Ovary (tissue), 7 donors: ENCODE measurements at regions not wholly inside any gene's neighbourhood (a gene's known extent, or its start where the extent isn't known, plus 50 kb on each side); places are given as distances from the start of the nearest gene placed in this dataset.

ENCODE experiments used
- DNase-seq, 5 donors: peaks; one replicate each; pipeline ENCODE4 v3.0.0-alpha.2; 2019 to 2020
- H3K27ac ChIP-seq, 2 donors: fragments of 200-600 bp; one replicate each; pipeline versions ENCODE4 v1.5.1 to v1.8.0; 2019 to 2022
- H3K27me3 ChIP-seq: fragments of 200-600 bp; one replicate; pipeline ENCODE4 v1.8.0; 2022
- H3K36me3 ChIP-seq: fragments of 200-600 bp; sonication (generic); one replicate; pipeline ENCODE4 v1.5.1; 2019
- H3K4me1 ChIP-seq: one replicate; pipeline ENCODE4 v1.8.1; 2013; ENCODE audit warnings: mild to moderate bottlenecking, moderate library complexity; ENCODE audit not compliant: insufficient read depth
- H3K4me3 ChIP-seq: fragments of 200-600 bp; sonication (generic); one replicate; pipeline ENCODE4 v1.5.1; 2017
- H3K9me3 ChIP-seq, 2 donors: fragments of 200-600 bp in 1 of 2; sonication (generic) in 1 of 2; one replicate each; pipeline versions ENCODE4 v1.5.1 to v1.8.1; 2013 to 2019; ENCODE audit warnings: mild to moderate bottlenecking in 1 of 2, moderate library complexity in 1 of 2
- CTCF ChIP-seq, 3 donors: fragments of 450-650 bp in 2 of 3; fragments of 200-600 bp in 1 of 3; IDR thresholded peaks; one replicate each; pipeline versions ENCODE4 v1.5.1 to v1.8.0; 2016 to 2022; ENCODE audit warnings: antibody characterized with exemption in 3 of 3, mild to moderate bottlenecking in 1 of 3
- EP300 ChIP-seq: sonication (generic); formaldehyde crosslinking; IDR thresholded peaks from one replicate; pipeline ENCODE4 v1.6.1; 2017; ENCODE audit warnings: antibody characterized with exemption
- POLR2A ChIP-seq: fragments of 450-650 bp; IDR thresholded peaks from one replicate; pipeline ENCODE4 v1.6.1; 2017; ENCODE audit warnings: antibody characterized with exemption, mild to moderate bottlenecking, moderate library complexity
- WGBS, 3 donors: extraction: QIAGEN DNeasy Blood & Tissue Kit in 1 of 3; methylation state at CpG; one replicate each; pipeline versions ENCODE4 v1.1.5 to v1.1.7; 2013 to 2017; 5-methylcytosine and 5-hydroxymethylcytosine counted together
- intact Hi-C, 4 donors: fragments of 100-400 bp; cut with DNase I; formaldehyde crosslinking; loops; one replicate each; pipeline versions ENCODE4 v1.11.0 to v1.15.1; 2022 to 2023
- donor health status: DM: no; HTN: no; CAD: no; lungs with moderate emphysema.
- donor health status: DM: no; HTN: no; CAD: no.
- donor health status: Bipolar disorder and iron deficiency.
- donor health status: DM: no; HTN: no; CAD: no.
- donor health status: DM: yes; HTN: yes; CAD: no.

DNA sequence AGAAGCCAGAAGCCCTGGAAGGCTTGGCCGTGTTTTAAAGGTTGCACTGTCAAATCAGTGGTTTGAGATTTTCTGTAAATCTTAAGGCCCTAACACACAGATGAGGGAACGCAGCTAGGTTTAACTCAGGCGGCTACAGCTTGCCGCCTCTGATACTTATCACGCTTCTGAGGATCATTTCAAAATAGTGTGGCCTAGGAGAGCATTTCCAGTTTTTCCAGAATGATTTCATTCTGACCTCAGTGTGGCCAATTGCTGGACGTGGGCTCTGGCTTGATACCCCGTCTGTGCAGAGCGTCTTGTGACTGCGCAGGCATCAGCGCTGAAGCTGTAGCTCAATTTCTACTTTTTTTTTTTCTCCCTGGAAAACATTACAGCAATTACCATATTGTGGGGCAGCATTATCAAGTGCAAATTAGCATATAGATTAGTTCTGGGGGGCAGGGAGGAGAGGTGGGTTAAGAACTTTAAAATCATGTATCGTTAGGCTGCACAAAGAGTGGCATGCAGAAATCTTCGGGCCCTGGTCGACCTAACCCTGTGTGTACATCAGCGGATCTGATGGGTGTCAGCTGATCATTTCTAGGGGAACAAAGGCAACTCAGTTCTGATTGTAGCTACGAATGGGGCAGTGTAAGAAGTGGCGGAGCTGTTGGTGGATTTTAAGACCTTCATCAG, 105.0 kb upstream of the EEF1E1 start:
- DNase-seq, result no peak
- Histone ChIP-seq H3K4me3 (no peak overlapping the region), H3K27me3 (no peaks in the 10 kb centered on the region), H3K27ac (no peak overlapping the region), H3K36me3 (no peaks in the 10 kb centered on the region), H3K4me1 (no peaks in the 10 kb centered on the region), H3K9me3 (no peaks in the 10 kb centered on the region)
- intact Hi-C loops, result no loop called here
- no peak for TF ChIP-seq CTCF (IDR thresholded peaks at IDR 0.05)
- TF ChIP-seq POLR2A, result no peak
- no peak for TF ChIP-seq EP300
- WGBS, 3 donors, result 86 to 92% (median 88%) methylated on average over 16 of the region's 16 CpGs

GRCh38 chr6:8203337-8203736, 101.0 kb upstream of the EEF1E1 start:
- no peaks in the 10 kb centered on the region for H3K4me1 ChIP-seq
- H3K36me3 ChIP-seq, result no peaks in the 10 kb centered on the region
- no peaks in the 10 kb centered on the region for H3K9me3 ChIP-seq
- intact Hi-C loops, result no loop called here
- H3K27ac ChIP-seq, result no peak overlapping the region
- H3K4me3 ChIP-seq, result no peak overlapping the region
- WGBS, 3 donors, result 70 to 85% (median 83%) methylated on average over 5 of the region's 5 CpGs
- TF ChIP-seq CTCF (IDR thresholded peaks at IDR 0.05), result no peak
- TF ChIP-seq EP300, result no peak
- TF ChIP-seq POLR2A, result no peak
- no peaks in the 10 kb centered on the region for H3K27me3 ChIP-seq
- no peak for DNase-seq

DNA sequence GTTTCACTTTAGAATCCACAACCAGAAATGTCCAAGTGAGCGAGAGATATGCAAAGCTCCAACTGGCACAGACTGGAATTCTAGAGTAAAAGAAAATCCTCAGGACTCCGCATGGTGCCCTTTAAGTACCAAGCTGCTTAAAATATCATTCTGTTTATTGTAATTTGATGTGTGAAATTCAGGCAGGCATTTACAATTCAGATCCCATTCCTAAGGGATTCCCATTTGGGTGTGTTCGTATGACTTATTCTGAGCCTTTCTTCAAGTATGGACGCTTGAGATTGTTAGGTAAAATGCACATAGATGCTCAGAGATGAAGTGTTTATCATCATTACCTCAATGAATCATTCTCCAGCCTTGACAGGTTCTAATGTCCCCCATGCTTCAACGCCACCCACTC, 99.3 kb upstream of the EEF1E1 start:
- Histone ChIP-seq H3K9me3 (no peaks in the 10 kb centered on the region), H3K27me3 (no peaks in the 10 kb centered on the region), H3K4me3 (no peak overlapping the region), H3K36me3 (no peaks in the 10 kb centered on the region), H3K4me1 (no peaks in the 10 kb centered on the region), H3K27ac (no peak overlapping the region)
- WGBS, 3 donors, result 60 to 72% (median 67%) methylated on average over 5 of the region's 5 CpGs
- TF ChIP-seq CTCF (IDR thresholded peaks at IDR 0.05) (no peak), POLR2A (no peak), EP300 (no peak)
- DNase-seq, result no peak
- intact Hi-C loops, result no loop called here

GRCh38 chr6:8200255-8200654, 97.9 kb upstream of the EEF1E1 start:
- Histone ChIP-seq H3K27ac (no peak overlapping the region), H3K4me3 (no peak overlapping the region)
- TF ChIP-seq POLR2A (no peak), CTCF (IDR thresholded peaks at IDR 0.05) (no peak), EP300 (no peak)

More at GRCh38 chr6:8200255-8200654, 97.9 kb upstream of the EEF1E1 start:
- Histone ChIP-seq H3K9me3 (no peaks in the 10 kb centered on the region), H3K36me3 (no peaks in the 10 kb centered on the region), H3K27me3 (no peaks in the 10 kb centered on the region), H3K4me1 (no peaks in the 10 kb centered on the region)
- intact Hi-C loops, result no loop called here
- WGBS, 3 donors, result 68 to 78% (median 71%) methylated on average over 3 of the region's 3 CpGs
- no peak for DNase-seq
